Kidney (tissue), 13 donors: ENCODE measurements at regions not wholly inside any gene's neighbourhood (a gene's known extent, or its start where the extent isn't known, plus 50 kb on each side); places are given as distances from the start of the nearest gene placed in this dataset.

Experiments
- DNase-seq, 5 donors: peaks; one replicate each; pipeline ENCODE4 v3.0.0-alpha.2; 2013 to 2020
- FAIRE-seq: peaks from 2 replicates; lab custom pipeline; 2012; peaks lifted over from hg19 to GRCh38; lab: Jason Lieb, UNC
- H3K27ac ChIP-seq, 2 donors: one replicate each; pipeline ENCODE4 v1.7.0; 2013; ENCODE audit warnings: low read depth in 2 of 2, low read length in 2 of 2, inconsistent platforms in 1 of 2
- H3K27me3 ChIP-seq: one replicate; pipeline ENCODE4 v1.7.1; 2013; ENCODE audit warnings: low read length, inconsistent platforms; ENCODE audit not compliant: control insufficient read depth, insufficient read depth
- H3K36me3 ChIP-seq, 3 donors: one replicate each; pipeline versions ENCODE4 v1.7.0 to v1.7.1; 2013; ENCODE audit warnings: low read length in 3 of 3, control low read depth in 1 of 3, inconsistent platforms in 1 of 3; ENCODE audit not compliant: insufficient read depth in 3 of 3, control insufficient read depth in 2 of 3
- H3K4me1 ChIP-seq, 3 donors: one replicate each; pipeline versions ENCODE4 v1.7.0 to v1.7.1; 2013; ENCODE audit warnings: low read length in 3 of 3, inconsistent platforms in 1 of 3, low read depth in 1 of 3; ENCODE audit not compliant: control insufficient read depth in 2 of 3, insufficient read depth in 2 of 3
- H3K4me3 ChIP-seq, 3 donors: one replicate each; pipeline versions ENCODE4 v1.7.0 to v1.8.1; 2013; ENCODE audit warnings: low read length in 3 of 3, control low read depth in 1 of 3, inconsistent platforms in 1 of 3
- H3K9ac ChIP-seq, 3 donors: one replicate each; pipeline versions ENCODE4 v1.7.0 to v1.7.1; 2013; ENCODE audit warnings: low read length in 3 of 3, control low read depth in 1 of 3, inconsistent platforms in 1 of 3
- H3K9me3 ChIP-seq, 3 donors: one replicate each; pipeline versions ENCODE4 v1.7.0 to v1.7.1; 2013; ENCODE audit warnings: low read length in 3 of 3, control low read depth in 1 of 3, inconsistent platforms in 1 of 3; ENCODE audit not compliant: control insufficient read depth in 2 of 3, insufficient read depth in 1 of 3
- CTCF ChIP-seq: IDR thresholded peaks from 3 replicates; pipeline ENCODE4 v1.5.1; 2012; ENCODE audit warnings: mild to moderate bottlenecking, moderate library complexity, borderline replicate concordance; ENCODE audit not compliant: insufficient read depth; ENCODE audit errors: extremely low read depth
- intact Hi-C: fragments of 100-400 bp; cut with DNase I; formaldehyde crosslinking; loops from one replicate; pipeline ENCODE4 v1.11.1; 2022
- donor health status: control.
- donor health status: control.
- donor health status: control.
- donor health status: control.
- donor health status: control.
- donor health status: DM: yes; HTN: yes; CAD: no.
- donor health status: Normal renal cell carcinoma (clear cell type).

- Histone ChIP-seq H3K4me1 (peaks cover 0 to 4% (median 0%) of the 10 kb centered on the region in 3 donors), H3K36me3 (no peaks in the 10 kb centered on the region), H3K9me3 (no peaks in the 10 kb centered on the region), H3K27ac (no peak overlapping the region), H3K4me3 (no peak overlapping the region), H3K27me3 (peaks cover 21% of the 10 kb centered on the region), H3K9ac (no peak overlapping the region)
- FAIRE-seq (no peak), DNase-seq (no peak)
- intact Hi-C loops = no loop called here
- no peak for TF ChIP-seq CTCF
These were observed 222.8 kb upstream of the TOPAZ1 start for GRCh38 chr3:44018926-44019325.

- Histone ChIP-seq H3K27me3 (peaks cover 24% of the 10 kb centered on the region), H3K4me1 (peaks cover 0 to 4% (median 0%) of the 10 kb centered on the region in 3 donors), H3K4me3 (no peak overlapping the region), H3K27ac (no peak overlapping the region), H3K36me3 (no peaks in the 10 kb centered on the region), H3K9ac (no peak overlapping the region), H3K9me3 (no peaks in the 10 kb centered on the region)
- no peak for TF ChIP-seq CTCF
- DNase-seq (no peak), FAIRE-seq (no peak)
- intact Hi-C loops = no loop called here
These were observed 221.9 kb upstream of the TOPAZ1 start for GRCh38 chr3:44019736-44020135.

- DNase-seq (no peak), FAIRE-seq (no peak)
- Histone ChIP-seq H3K4me3 (no peak overlapping the region), H3K4me1 (peaks cover 0 to 4% (median 0%) of the 10 kb centered on the region in 3 donors), H3K36me3 (no peaks in the 10 kb centered on the region), H3K27ac (no peak overlapping the region), H3K27me3 (peaks cover 24% of the 10 kb centered on the region), H3K9me3 (no peaks in the 10 kb centered on the region), H3K9ac (no peak overlapping the region)
- no peak for TF ChIP-seq CTCF
- intact Hi-C loops = no loop called here
These were observed 221.5 kb upstream of the TOPAZ1 start for GRCh38 chr3:44020143-44020542.
